OCI-LY3 (cell line): ENCODE measurements at regions not wholly inside any gene's neighbourhood (a gene's known extent, or its start where the extent isn't known, plus 50 kb on each side); places are given as distances from the start of the nearest gene placed in this dataset.

Experiments used
- H2AFZ ChIP-seq: fragments of 200-600, 300-600 bp; shearing (Covaris generic); 2 replicates; pipeline ENCODE4 v1.6.0; 2014; ENCODE audit warnings: antibody characterized with exemption, low read depth, low read length
- H3K27ac ChIP-seq: fragments of 200-600, 300-600 bp; sonication (generic); 2 replicates; pipeline ENCODE4 v1.5.1; 2014; ENCODE audit warnings: mild to moderate bottlenecking, low read length, moderate library complexity, mixed read lengths
- H3K27me3 ChIP-seq: fragments of 200-600, 300-600 bp; sonication (generic); 2 replicates; pipeline ENCODE4 v1.6.1; 2014; ENCODE audit warnings: low read depth, low read length, mixed read lengths
- H3K36me3 ChIP-seq: fragments of 200-600, 300-600 bp; sonication (generic); replicated peaks from 2 replicates; pipeline ENCODE3; 2014; ENCODE audit warnings: low read depth, low read length, mixed read lengths
- H3K4me1 ChIP-seq: fragments of 300-600, 200-600 bp; sonication (generic); 2 replicates; pipeline ENCODE4 v1.6.1; 2014; ENCODE audit warnings: low read length, mixed read lengths
- H3K4me2 ChIP-seq: fragments of 200-600, 300-600 bp; sonication (generic); 2 replicates; pipeline ENCODE4 v1.6.1; 2014; ENCODE audit warnings: low read length, mixed read lengths
- H3K4me3 ChIP-seq: fragments of 300-600, 200-600 bp; sonication (generic); 2 replicates; pipeline ENCODE4 v1.5.1; 2014; ENCODE audit warnings: antibody characterized with exemption, mild to moderate bottlenecking, low read length, moderate library complexity
- H3K79me2 ChIP-seq: fragments of 300-600, 200-600 bp; shearing (Covaris generic); 2 replicates; pipeline ENCODE4 v1.6.1; 2014; ENCODE audit warnings: mild to moderate bottlenecking, low read length, mixed read lengths
- H3K9ac ChIP-seq: fragments of 300-600, 200-600 bp; shearing (Covaris generic); 2 replicates; pipeline ENCODE4 v1.6.0; 2014; ENCODE audit warnings: mild to moderate bottlenecking, low read length, moderate library complexity
- H3K9me3 ChIP-seq: fragments of 200-600, 300-600 bp; shearing (Covaris generic); 2 replicates; pipeline ENCODE4 v1.6.1; 2014; ENCODE audit warnings: low read length, mixed read lengths; ENCODE audit not compliant: insufficient read depth
- H4K20me1 ChIP-seq: fragments of 200-600, 300-600 bp; sonication (generic); 2 replicates; pipeline ENCODE4 v1.6.1; 2016; ENCODE audit warnings: low read length, mixed read lengths; ENCODE audit not compliant: insufficient read depth
- EZH2phosphoT487 ChIP-seq: fragments of 200-600 bp; shearing (Covaris generic); IDR thresholded peaks from 2 replicates; pipeline ENCODE4 v1.6.1; 2018; ENCODE audit warnings: antibody characterized with exemption, mixed run types, low read depth
- TF ChIP-seq, protein P1 (sequence below): fragments of 200-600, 300-600 bp; sonication (generic); IDR thresholded peaks from 2 replicates; pipeline ENCODE4 v1.5.1; 2014; ENCODE audit warnings: antibody characterized with exemption, low read length, low read depth

DNA sequence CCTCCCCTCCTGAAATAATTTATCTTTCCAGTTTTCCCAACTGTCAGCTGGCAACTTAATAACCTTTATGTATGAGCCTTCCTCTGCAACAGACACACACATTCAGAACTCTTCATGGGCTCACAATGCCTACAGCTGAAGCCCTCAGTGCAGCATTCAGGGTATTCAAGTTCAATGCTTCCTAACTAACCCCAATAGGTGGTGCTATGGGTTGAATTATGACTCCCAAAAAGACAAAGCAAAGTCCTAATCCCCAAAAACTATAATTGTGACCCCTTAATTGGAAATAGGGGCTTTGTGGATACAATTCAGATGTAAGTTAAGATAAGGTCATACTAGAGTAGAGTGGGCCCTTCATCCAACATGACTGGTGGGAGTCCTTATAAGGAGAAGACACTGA is 202.2 kb downstream of the SUCLA2 start:
- Histone ChIP-seq H3K4me1 (no peaks in the 10 kb centered on the region), H4K20me1 (no peaks in the 10 kb centered on the region), H3K9me3 (no peaks in the 10 kb centered on the region), H3K36me3 (no peaks in the 10 kb centered on the region), H3K4me2 (no peak overlapping the region), H2AFZ (no peak overlapping the region), H3K4me3 (no peak overlapping the region), H3K27ac (no peak overlapping the region), H3K27me3 (no peaks in the 10 kb centered on the region), H3K79me2 (no peaks in the 10 kb centered on the region), H3K9ac (no peak overlapping the region)
- TF ChIP-seq, protein P1, sequence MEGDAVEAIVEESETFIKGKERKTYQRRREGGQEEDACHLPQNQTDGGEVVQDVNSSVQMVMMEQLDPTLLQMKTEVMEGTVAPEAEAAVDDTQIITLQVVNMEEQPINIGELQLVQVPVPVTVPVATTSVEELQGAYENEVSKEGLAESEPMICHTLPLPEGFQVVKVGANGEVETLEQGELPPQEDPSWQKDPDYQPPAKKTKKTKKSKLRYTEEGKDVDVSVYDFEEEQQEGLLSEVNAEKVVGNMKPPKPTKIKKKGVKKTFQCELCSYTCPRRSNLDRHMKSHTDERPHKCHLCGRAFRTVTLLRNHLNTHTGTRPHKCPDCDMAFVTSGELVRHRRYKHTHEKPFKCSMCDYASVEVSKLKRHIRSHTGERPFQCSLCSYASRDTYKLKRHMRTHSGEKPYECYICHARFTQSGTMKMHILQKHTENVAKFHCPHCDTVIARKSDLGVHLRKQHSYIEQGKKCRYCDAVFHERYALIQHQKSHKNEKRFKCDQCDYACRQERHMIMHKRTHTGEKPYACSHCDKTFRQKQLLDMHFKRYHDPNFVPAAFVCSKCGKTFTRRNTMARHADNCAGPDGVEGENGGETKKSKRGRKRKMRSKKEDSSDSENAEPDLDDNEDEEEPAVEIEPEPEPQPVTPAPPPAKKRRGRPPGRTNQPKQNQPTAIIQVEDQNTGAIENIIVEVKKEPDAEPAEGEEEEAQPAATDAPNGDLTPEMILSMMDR: peak; percentile 84
- no peak for TF ChIP-seq EZH2phosphoT487

GRCh38 chr13:47798194-47798593 is 202.9 kb downstream of the SUCLA2 start:
- Histone ChIP-seq H3K27me3 (no peaks in the 10 kb centered on the region), H3K36me3 (no peaks in the 10 kb centered on the region), H3K9ac (no peak overlapping the region), H3K27ac (no peak overlapping the region), H2AFZ (no peak overlapping the region), H3K4me1 (no peaks in the 10 kb centered on the region), H3K79me2 (no peaks in the 10 kb centered on the region), H3K9me3 (no peaks in the 10 kb centered on the region), H4K20me1 (no peaks in the 10 kb centered on the region), H3K4me3 (no peak overlapping the region), H3K4me2 (no peak overlapping the region)
- no peak for TF ChIP-seq EZH2phosphoT487
- TF ChIP-seq, protein P1: no peak

DNA sequence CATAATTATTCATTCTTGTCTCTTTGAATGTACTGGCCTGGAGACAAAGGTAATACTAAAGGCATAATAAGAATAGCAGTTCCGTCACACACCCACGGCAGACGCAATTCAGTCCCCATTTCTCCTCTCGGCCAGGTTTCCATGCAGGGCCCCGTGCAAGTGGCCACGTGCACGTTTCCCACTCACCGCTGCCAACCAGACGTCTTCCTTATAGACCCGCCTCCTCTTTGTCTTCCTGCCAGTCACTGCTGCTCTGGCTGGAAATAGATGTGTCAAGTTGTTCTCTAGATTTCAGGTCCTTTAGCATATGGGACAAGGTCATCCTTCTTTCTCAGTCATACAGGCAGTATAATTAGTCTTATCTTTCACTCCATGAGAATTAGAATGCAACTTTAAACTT is 204.3 kb downstream of the SUCLA2 start:
- no peak overlapping the region for H3K27ac ChIP-seq
- H3K27me3 ChIP-seq: no peaks in the 10 kb centered on the region
- no peaks in the 10 kb centered on the region for H3K36me3 ChIP-seq
- no peak overlapping the region for H3K9ac ChIP-seq
- no peaks in the 10 kb centered on the region for H3K79me2 ChIP-seq
- H3K4me1 ChIP-seq: no peaks in the 10 kb centered on the region
- H3K4me3 ChIP-seq: no peak overlapping the region
- H2AFZ ChIP-seq: no peak overlapping the region
- no peak for TF ChIP-seq EZH2phosphoT487
- TF ChIP-seq, protein P1: no peak
- H4K20me1 ChIP-seq: no peaks in the 10 kb centered on the region
- H3K4me2 ChIP-seq: no peak overlapping the region
- H3K9me3 ChIP-seq: no peaks in the 10 kb centered on the region

GRCh38 chr13:47794963-47795362 is 206.1 kb downstream of the SUCLA2 start:
- no peak overlapping the region for H3K9ac ChIP-seq
- no peak overlapping the region for H3K4me2 ChIP-seq
- TF ChIP-seq, protein P1: peak; percentile 68
- no peak for TF ChIP-seq EZH2phosphoT487
- no peaks in the 10 kb centered on the region for H4K20me1 ChIP-seq
- H3K79me2 ChIP-seq: no peaks in the 10 kb centered on the region
- H3K27me3 ChIP-seq: no peaks in the 10 kb centered on the region
- no peak overlapping the region for H3K27ac ChIP-seq
- H3K4me3 ChIP-seq: no peak overlapping the region
- no peak overlapping the region for H2AFZ ChIP-seq
- no peaks in the 10 kb centered on the region for H3K4me1 ChIP-seq
- H3K9me3 ChIP-seq: 0 out of 2 replicates have a peak, but pooled peaks cover 7% of the 10 kb centered on the region
- H3K36me3 ChIP-seq: no peaks in the 10 kb centered on the region
